ENCODE measurements at regions not wholly inside any gene's neighbourhood (a gene's known extent, or its start where the extent isn't known, plus 50 kb on each side); places are given as distances from the start of the nearest gene placed in this dataset.

DNA sequence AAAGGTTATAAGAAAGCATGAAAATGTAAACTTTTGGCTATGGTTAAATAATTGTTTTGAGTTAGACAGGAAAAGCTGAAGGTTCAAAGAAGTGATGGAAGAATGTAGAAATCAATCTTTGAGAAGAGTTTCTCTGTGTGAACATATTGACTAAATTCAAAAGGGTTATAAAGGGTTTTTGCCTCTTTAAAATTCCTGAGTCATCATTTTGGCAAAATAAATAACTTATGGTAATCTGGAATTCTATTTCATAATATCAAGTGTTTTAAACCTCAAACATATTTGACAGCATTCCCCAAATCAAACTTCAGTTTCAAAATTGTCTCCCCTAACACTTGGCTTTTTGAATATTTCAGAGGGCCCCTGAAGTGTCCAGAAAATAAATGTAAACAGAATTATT is 60.6 kb upstream of the SPINK5 start:
- no peak overlapping the region for H3K14ac ChIP-seq (ENCODE audit: insufficient read length)
- H3K4ac ChIP-seq (replicated peaks; ENCODE audit: insufficient read length, low read depth, low read length) = no peak overlapping the region
- DNase-seq (ENCODE audit: low read depth in 1 of 2, low spot score in 2 of 2) = no peak
- H2AFZ ChIP-seq (ENCODE audit: low read length) = no peak overlapping the region
- H3K79me1 ChIP-seq (ENCODE audit: low read depth, low read length) = no peaks in the 10 kb centered on the region
- H2BK120ac ChIP-seq (replicated peaks; ENCODE audit: low read depth, low read length) = no peak overlapping the region
- H2BK15ac ChIP-seq (ENCODE audit: low read length) = no peak overlapping the region
- no peaks in the 10 kb centered on the region for H3K79me2 ChIP-seq (ENCODE audit: control insufficient read depth in 1 of 2, insufficient read depth in 2 of 2, low read length in 2 of 2)
- no peaks in the 10 kb centered on the region for H3K4me1 ChIP-seq (replicated peaks in 1 of 4; ENCODE audit: control insufficient read depth in 3 of 4, insufficient read depth in 4 of 4, low read length in 3 of 4)
- no peak overlapping the region for H4K91ac ChIP-seq (replicated peaks; ENCODE audit: insufficient read length, low read length)
- H3K27ac ChIP-seq (ENCODE audit: low read depth, low read length) = no peak overlapping the region
- no peak overlapping the region for H2BK5ac ChIP-seq (ENCODE audit: low read depth, low read length)
- no peak overlapping the region for H4K8ac ChIP-seq (ENCODE audit: extremely low read depth, insufficient read depth, low read length)
- H3K18ac ChIP-seq (ENCODE audit: extremely low read depth, low read length) = no peak overlapping the region
- peaks cover 14 to 26% of the 10 kb centered on the region in 2 experiments for H3K9me3 ChIP-seq (ENCODE audit: insufficient read depth in 2 of 2, low read depth in 1 of 2, low read length in 1 of 2)
- no peaks in the 10 kb centered on the region for H4K20me1 ChIP-seq (replicated peaks in 1 of 2; ENCODE audit: control insufficient read depth in 1 of 2, insufficient read depth in 2 of 2, low read length in 2 of 2)
- no peak overlapping the region for H4K5ac ChIP-seq (ENCODE audit: insufficient read length, low read depth, low read length)
- no peak overlapping the region for H3K9ac ChIP-seq (replicated peaks in 1 of 4; ENCODE audit: extremely low read depth in 1 of 4, low read depth in 3 of 4, low read length in 3 of 4)
- no peak overlapping the region for H2AK5ac ChIP-seq (ENCODE audit: low read depth, low read length)
- TF ChIP-seq HDAC6 (IDR thresholded peaks at IDR 0.05; ENCODE audit: low read depth, low read length) (no peak), MAFK (IDR thresholded peaks at IDR 0.05; ENCODE audit: low read depth, low read length) (peak; percentile 32; the same call in 1 of the 2 replicates)
- H2BK12ac ChIP-seq (ENCODE audit: low read depth, low read length) = no peak overlapping the region
- H3K4me3 ChIP-seq (ENCODE audit: extremely low read depth in 1 of 4, insufficient read depth in 2 of 4, low read depth in 3 of 4, low read length in 4 of 4) = no peak overlapping the region
- H3K27me3 ChIP-seq (replicated peaks in 1 of 4; ENCODE audit: control insufficient read depth in 3 of 4, extremely low read depth in 1 of 4, insufficient read depth in 3 of 4, low read length in 3 of 4) = no peaks in the 10 kb centered on the region
- no peak overlapping the region for H3K4me2 ChIP-seq (ENCODE audit: insufficient read depth in 1 of 2, low read depth in 2 of 2, low read length in 2 of 2)
- H3K36me3 ChIP-seq (ENCODE audit: control insufficient read depth in 2 of 4, insufficient read depth in 4 of 4, low read length in 3 of 4) = peaks cover 0 to 8% (median 0%) of the 10 kb centered on the region in 4 experiments; a peak in 2 of 8 replicates
- POLR2A ChIA-PET (ENCODE audit: partially characterized antibody) = no interaction called here
- CTCF ChIA-PET (ENCODE audit: partially characterized antibody) = no interaction called here
- FAIRE-seq = no peak
- no peak overlapping the region for H3K56ac ChIP-seq (replicated peaks; ENCODE audit: insufficient read length, low read depth, low read length)
- no peak overlapping the region for H2BK20ac ChIP-seq (ENCODE audit: low read length)
- no peak overlapping the region for H3K23ac ChIP-seq (ENCODE audit: insufficient read length)
- no peaks in the 10 kb centered on the region for H3K23me2 ChIP-seq (ENCODE audit: low read depth, low read length)

Data from H1 (cell line).